ENCODE measurements at regions not wholly inside any gene's neighbourhood (a gene's known extent, or its start where the extent isn't known, plus 50 kb on each side); places are given as distances from the start of the nearest gene placed in this dataset.
"Not testable (repeated sequence)": the region's sequence is repeated elsewhere in the genome, so short reads cannot be mapped to it uniquely, and the experiment has no call there.

DNA sequence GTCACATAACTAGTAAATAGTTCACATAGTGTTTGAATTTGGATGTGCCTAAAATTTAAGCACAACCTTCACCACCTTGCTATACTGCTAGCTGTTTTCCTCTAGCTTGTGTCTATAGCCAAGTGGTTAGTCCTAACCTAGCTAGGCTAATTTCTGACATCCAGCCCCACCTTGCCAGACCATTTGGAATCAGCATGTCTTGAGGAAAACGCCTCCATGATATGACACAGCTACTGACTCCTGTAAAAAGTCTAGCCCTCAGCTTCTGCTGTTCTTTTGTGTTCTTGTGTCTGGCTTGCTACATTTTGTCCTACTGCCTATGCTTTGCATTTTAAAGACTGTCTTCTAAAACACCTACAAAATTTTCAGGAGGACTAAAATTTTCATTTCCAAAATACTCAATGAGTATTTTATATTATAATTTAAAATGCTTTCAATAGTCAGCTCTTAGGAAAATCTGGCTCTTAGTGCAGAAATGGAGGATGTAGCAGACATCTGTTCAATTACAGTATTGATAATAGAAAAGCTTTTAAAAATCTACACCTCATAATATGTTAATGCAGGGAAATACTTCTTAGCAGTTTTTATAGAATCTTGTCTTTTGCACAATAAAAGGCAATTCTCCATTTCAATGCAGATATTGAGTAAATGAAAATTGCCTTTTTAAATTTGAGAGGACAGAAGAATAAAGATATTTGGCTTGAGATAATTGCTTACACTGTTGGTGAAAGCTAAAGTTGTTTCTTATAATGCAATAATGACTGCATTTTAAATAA lies 160.8 kb upstream of the APP start:
- no peak for DNase-seq (ENCODE audit: low read depth)

DNA sequence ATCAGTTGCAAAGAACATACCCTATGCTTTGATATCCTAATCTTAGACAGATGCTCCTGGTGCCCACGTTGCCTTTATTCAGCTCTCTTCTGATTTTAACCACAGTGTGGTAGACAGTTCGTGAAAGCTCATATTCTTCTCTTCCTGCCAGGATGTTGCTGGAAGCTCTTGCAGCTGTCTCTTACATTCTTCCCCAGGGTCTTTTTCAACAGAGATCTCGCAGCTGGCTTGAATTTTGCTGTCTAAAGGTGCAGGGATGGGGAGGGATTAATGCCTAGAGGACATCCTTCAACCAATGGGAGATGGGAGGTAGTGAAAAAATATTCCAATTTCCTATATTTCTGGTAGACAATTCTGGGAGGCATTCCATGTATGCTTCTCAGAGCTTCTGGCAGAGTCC lies 150.0 kb upstream of the APP start:
- no peak for DNase-seq (ENCODE audit: low read depth)

DNA sequence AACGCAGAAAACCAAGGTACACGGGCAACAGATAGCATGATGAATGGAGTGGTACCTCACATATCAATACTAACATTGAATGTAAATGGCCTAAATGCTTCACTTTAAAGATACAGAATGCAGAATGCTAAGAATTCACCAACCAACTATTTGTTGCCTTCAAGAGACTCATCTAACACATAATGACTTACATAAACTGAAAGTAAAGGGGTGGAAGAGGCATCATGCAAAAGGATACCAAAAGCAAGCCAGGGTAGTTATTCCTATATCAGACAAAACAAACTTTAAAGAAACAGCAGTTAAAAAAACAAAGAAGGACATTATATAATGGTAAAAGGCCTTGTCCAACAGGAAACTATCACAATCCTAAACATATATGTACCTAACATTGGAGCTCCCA lies 137.1 kb upstream of the APP start:
- DNase-seq (ENCODE audit: low read depth) = no peak

DNA sequence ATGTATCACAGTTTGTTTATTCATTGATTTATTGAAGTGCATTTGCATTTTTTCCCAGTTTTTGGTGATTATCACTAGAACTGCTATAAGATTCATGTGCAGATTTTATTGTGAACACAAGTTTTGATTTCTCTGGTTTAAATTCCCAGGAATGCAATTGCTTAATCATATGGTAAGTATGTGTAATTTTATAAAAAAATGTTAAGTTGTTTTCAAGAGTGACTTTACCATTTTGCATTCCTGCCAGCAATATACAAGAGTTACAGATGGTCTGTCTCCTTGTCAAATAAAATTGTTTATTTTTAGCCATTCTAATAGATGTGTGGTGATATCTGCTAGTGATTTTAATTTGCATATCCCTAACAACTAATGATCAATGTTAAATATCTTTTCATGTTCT lies 127.3 kb upstream of the APP start:
- DNase-seq (ENCODE audit: low read depth) = no peak

DNA sequence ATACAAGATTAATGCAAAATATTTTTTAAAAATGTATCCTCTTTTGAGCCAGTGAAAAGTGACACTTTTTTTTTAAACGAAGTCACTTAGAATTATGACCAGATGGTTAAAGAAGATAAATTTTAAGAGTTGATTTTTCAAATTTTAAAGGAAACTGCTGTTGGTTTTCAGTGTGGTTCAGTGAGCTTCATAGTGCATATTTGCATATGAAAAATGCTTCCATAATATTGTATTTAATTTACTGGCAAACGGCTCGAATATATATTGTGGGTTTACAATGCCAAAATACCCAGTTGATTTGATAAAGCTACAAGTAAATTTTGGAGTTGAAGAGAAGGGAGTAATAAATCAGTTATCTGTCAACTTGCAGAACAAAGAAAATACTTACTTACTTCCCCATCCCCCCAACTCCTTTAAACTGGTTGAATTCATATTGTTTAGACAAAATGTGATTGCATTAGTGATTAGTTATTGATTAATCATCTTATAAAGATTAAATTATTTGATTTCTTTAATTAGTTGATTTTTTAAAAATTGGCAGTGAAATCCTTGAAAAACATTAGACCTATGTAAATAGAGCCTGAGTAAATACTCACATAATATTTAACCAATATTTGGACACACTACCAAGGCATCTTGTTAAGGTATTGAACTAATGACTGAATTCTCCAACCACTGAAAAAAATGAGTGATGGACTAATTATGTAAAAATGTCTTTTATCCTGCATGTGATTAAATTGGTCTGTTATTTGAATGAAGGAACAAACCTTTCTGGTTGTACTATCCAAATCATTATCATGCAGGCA lies 122.8 kb upstream of the APP start:
- no peak for DNase-seq (ENCODE audit: low read depth)

DNA sequence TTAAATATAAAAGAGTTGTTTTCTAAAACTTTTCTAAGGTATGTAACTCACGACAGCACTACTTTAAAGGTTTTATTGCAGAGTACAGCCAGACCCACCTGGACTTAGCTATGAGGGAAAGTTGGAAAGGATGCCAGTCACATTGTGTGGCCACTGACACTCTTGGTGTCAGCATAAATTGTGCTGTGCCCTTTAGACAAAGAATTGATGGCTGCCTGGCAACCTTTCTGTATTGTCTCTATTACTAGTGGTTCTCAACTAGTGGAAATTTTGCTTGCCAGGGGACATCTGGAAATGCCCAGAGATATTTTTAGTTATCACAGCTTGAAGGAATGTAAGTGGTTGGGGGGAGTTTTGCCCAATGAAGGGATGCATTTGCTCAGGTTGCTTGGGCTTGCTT lies 117.5 kb upstream of the APP start:
- no peak for DNase-seq (ENCODE audit: low read depth)

DNA sequence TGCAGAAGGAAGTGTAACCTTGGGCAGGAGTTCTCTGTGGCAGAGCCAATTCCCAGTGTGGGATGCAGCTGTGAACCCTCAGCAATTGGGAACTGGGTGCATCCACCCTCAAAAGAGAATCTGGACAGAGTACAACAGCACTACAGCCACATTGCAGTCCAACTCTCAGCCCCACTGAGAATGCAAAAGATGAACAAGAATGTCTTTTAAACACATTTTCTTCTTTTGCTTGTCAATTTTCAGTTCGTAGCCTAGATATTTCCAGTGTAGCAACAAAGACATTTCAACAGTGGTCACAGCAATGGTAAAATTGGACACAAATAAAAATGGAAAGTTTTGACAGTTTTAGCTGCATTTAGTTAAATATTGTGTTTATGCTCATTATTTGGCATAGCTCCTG lies 114.0 kb upstream of the APP start:
- no peak for DNase-seq (ENCODE audit: low read depth)

DNA sequence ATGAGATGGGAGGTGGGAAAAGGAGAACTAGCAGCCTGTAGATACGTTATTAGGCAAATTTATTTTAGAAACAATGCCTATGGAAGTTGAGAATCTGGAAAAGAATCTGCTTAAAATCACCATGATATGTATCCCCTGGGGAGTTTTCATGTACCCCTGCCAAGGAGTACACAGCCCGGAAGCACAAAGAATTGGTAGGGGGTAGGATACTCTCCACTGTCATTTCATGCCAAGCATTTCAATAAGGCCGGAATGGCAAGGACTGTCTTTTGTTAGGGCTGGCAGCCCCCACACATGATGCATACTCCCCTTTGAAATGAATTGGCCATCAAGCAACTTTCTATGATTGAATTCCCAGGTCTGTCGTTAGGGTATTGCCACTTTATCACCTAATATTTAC lies 111.5 kb upstream of the APP start:
- DNase-seq (ENCODE audit: low read depth) = no peak

DNA sequence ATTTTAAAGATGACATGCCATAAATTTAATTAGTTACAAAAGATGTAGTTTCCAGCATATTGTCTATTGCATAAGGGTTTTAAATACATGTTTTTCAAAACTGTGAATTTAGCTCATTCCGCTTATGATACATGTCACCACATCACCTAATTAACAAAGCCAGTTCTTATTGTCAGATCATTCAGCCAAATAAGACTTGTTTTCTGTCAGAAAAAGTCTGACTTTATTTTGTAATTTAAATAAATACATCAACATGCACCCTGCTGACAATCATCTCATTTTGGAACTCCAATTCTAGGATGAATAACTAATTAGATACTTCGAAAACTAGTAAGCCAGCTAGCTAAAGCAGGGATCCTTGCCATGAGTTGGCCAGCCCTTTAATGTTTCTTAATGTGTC lies 110.9 kb upstream of the APP start:
- DNase-seq (ENCODE audit: low read depth) = no peak

DNA sequence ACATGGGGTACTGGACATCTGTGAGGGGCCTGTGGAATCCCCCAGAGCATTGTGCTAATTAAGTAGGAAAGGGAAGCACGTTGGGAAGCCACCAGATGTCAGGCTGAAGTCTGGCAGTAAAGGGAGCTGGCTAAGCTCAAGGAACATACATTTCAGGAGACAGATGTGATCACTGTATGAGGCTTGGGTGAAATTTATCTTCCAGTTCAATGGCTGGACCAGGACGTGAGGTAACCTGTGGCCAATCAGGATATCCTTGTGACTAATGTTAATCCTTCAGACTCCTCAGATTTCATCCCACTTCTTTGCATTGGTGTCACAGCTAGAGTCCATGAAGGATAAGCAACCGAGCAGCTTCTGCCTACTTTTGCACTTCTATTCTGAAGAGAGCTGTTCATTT lies 110.2 kb upstream of the APP start:
- DNase-seq (ENCODE audit: low read depth) = no peak

DNA sequence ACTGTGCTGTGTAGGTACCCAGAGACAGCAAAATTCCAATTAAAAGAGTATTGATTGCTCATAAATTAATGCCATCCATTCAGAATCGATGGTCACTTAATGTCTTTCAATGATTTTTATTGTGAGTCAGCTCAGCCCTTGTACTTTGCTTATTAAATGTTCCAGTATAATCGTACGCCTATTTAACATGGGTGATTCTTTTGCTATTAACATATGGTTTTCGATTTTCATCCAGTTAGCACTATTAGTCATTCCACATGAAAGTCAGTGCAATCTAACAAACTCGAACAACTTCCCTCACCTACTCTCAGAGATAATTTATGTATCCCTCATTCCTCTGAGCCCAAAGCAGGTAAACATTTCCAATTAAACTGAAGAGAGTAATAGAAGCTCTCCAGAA lies 109.6 kb upstream of the APP start:
- no peak for DNase-seq (ENCODE audit: low read depth)

DNA sequence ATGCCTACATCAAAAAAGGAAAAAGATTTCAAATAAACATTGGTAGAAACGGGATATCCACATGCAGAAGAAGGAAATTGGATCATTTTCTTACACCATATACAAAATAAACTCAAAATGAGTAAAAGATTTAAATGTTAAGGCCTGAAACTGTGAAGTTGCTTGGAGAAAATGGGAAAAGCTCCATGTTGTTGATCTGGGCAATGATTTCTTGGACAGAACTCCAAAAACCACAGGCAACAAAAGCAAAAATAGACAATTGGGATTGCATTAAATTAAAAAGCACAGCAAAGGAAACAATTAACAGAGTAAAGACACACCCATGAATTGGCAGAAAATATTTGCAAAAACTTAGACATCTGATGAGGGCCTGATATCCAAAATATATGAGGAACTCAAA lies 105.2 kb upstream of the APP start:
- no peak for DNase-seq (ENCODE audit: low read depth)

DNA sequence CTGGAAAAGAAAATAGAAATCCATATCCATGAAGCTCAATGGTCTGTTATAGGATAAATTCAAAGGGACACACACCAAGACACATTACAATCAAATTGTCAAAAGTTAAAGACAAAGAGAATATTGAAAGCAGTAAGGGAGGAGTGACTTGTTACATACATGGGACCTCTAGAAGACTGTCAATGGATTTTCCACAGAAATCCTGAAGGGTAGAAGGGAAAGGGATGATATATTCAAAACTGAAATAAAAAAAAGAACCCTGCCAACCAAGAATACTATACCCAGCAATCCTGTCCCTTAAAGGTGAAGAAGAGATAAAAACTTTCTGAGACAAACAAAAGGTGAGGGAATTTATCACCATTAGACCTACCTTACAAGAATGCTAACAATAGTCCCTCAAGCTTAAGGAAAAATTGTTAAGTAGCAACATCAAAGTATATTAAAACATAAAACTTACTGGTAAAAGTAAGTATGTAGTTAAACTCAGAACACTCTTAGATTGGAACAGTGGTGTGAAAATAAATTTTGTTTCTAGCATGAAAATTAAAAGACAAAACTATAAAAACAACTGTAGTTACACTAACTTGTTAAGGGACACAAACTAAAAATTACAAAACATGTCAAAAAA lies 103.2 kb upstream of the APP start:
- no peak for DNase-seq (ENCODE audit: low read depth)

DNA sequence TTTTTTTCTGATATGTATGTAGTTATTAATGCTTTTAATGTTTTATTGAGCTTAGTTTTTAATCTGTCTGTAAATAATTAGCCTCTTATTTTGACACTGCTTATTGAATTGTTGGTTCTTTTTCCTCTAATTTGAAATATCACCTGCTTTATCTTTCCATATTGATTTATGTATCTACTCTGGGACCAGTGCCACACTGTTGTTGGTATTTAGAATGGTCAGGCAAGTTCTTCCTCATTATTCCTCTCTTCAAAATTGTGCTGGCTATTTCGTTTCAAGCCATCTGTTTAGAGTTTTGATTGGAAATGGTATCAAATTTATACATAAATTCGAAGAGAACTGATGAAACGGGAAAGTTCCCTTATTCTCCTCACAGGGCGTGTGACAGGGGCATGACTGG lies 96.8 kb upstream of the APP start:
- DNase-seq (ENCODE audit: low read depth) = no peak

DNA sequence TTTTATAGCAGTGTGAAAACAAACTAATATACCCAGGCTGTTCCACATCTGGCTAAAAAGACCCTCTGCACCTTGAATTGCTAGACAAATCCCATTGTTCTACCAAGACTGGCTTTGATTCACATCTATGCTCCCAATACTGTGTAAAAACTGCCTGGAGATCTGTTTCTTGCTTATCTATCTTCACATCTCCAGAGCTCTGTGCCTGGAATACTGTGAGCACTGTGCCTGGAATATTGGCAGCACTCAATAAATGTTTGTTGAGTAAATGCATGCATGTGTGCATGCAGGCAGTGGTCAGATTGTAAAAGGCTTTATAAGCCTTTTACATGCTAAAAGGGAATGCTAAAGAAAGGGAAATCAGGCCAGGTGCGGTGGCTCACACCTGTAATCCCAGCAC lies 75.5 kb upstream of the APP start:
- no peak for DNase-seq (ENCODE audit: low read depth)

DNA sequence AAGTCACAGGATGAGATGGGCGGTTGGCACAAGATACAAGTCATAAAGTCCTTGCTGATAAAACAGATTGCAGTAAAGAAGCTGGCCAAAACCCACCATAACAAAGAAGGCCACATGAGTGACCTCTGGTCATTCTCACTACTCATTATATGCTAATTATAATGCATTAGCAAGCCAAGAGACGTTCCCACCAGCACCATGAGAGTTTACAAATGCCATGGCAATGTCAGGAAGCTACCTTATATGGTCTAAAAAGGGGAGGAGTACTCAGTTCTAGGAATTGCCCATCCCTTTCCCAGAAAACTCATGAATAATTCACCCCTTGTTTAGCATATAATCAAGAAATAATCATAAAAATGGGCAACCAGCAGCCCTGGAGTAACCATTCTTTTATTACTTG lies 74.9 kb upstream of the APP start:
- no peak for DNase-seq (ENCODE audit: low read depth)

DNA sequence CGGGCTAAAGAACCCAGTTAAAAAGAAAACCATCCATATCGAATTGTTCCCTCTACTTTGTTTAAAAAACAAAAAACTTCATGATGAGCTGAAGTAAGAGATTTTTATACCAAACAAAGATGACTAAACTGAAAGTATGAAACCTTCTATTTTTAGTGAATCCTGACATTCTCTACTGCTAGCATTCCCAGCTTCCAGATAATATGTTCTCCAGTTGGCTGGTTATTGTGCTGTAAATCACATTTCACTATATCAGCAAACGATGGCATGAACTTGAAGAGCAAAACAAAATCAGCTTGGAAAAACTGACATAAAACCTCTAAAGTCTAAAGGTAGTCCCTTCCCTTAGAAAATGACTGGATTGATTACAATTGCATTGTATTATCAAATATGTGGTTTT lies 68.1 kb upstream of the APP start:
- no peak for DNase-seq (ENCODE audit: low read depth)

DNA sequence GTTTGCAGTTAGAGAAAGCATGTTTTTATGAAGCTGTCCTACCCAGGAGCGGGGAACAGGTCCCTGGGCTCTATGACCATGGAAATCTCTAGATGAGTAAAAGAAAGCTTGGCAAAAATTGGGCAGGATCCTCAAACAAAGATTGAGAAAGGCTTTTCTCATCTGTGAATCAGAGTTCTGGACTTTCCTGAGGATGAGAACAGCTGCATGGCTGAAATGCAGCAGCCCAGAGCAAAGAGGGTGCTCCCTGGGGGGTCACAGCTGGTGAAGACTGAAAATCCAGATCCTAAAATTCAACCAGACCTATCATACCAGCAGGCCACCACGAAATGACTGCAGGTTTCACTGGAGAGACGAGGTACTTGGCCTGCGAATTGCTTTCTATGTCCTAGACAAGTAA lies 65.7 kb upstream of the APP start:
- DNase-seq (ENCODE audit: low read depth) = no peak

DNA sequence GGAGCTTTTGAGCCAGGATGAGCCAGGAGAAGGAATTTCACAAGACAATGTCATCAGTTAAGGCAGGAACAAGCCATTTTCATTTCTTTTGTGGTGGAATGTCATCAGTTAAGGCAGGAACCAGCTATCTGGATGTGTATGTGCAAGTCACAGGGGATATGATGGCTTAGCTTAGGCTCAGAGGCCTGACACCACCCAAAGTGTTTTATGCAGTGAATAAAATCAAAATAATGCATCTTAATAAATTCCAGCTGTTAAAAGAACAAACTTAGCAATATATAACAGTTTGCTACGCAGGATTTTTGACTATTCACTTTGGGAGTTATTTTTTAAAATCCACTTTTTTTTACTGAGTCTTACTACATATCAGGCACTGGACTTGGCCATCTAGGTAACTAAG lies 62.7 kb upstream of the APP start:
- DNase-seq (ENCODE audit: low read depth) = not testable (repeated sequence)

DNA sequence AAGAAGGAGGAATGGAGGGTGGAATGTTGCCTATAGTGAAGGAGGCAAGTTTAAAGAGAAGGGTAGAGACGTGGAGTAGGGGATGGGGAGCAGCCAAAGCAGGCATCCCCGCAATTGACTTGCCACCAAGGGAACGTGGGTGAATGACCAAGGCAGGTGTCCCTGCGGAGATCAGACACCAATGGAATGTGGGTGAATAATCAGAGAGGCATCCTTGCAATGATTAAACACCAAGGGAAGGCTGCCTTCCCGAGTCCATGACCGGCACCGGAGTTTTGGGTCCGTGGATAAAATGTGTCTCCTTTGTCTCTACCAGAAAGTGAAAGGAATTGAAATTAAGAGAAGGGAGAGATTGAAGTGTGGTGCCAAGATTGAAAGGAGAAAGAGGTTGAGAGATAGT lies 61.9 kb upstream of the APP start:
- DNase-seq (ENCODE audit: low read depth) = not testable (repeated sequence)

DNA sequence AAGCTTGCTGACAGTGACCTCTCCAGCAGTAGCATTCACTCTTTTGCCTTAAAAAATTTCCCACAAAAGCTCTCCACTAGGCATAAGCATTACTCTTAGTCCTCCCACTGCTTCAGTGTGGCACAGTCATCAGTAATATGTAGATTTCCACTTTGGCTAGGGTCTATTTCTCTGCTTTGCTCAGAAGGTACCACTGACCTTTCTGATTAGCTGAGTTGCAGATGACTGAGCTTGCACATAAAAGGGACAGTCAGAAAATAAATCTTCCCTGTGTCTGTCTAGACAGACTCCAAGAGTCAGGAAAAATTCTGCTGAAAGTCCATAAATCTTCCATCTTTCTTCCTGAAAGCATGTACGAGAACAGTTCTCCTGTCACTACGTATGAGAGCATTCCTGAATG lies 56.6 kb upstream of the APP start:
- DNase-seq (ENCODE audit: low read depth) = no peak

DNA sequence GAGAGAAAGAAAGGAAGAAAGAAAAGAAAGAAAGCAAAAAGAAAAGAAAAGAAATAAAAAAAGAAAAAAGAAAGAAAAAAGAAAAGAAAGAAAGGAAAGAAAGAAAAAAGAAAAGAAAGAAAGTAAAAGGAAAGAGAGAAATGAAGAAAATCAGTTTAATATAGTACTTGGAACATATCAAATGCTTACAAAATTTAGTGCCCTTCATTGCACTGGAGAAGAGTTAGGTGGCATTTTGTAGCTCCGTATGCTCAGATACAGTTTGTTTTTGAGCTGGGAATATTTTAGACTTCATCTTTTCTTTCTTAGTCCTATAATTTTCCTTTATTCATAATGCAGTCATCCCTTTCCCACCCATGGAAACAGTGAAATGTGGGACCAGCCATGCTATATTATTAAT lies 56.2 kb upstream of the APP start:
- no peak for DNase-seq (ENCODE audit: low read depth)

DNA sequence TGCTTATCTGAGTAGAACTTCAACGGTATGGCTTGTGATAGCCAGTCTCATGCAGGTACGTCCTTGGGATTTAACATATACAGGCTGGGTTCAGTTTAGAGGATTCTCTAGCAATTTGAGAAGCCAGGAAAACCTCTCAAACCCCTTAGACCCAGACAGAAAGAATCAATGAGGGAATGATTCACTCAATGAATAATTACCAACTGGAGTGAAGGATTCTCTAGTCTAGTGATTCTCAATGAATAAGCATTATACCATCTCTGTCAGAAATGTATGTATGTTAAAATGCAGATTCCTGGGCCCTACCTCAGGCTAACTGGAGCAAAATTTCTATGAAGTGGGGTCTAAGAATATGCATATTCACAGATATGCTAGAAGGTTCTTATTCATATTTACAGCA lies 54.5 kb upstream of the APP start:
- no peak for DNase-seq (ENCODE audit: low read depth)
